Spleen (tissue), 3 donors: ENCODE measurements at regions not wholly inside any gene's neighbourhood (a gene's known extent, or its start where the extent isn't known, plus 50 kb on each side); places are given as distances from the start of the nearest gene placed in this dataset.
"Not testable (repeated sequence)": the region's sequence is repeated elsewhere in the genome, so short reads cannot be mapped to it uniquely, and the experiment has no call there.

Source experiments
- POLR2A ChIP-seq, 3 donors: fragments of 450-650 bp; IDR thresholded peaks; one replicate each; pipeline ENCODE4 v1.5.1; 2017; ENCODE audit warnings: antibody characterized with exemption in 3 of 3, mild to moderate bottlenecking in 1 of 3
- POLR2AphosphoS5 ChIP-seq, 3 donors: sonication (generic); formaldehyde crosslinking; IDR thresholded peaks; one replicate each; pipeline ENCODE4 v1.5.1; 2017; ENCODE audit warnings: antibody characterized with exemption in 3 of 3

- TF ChIP-seq POLR2AphosphoS5, POLR2A (IDR thresholded peaks at IDR 0.05): not testable (repeated sequence)
These were observed 332.1 kb downstream of the FOXD4L4 start for GRCh38 chr9:66069025-66069424.
